Cardiac septum (tissue), 1 donor: ENCODE measurements at regions not wholly inside any gene's neighbourhood (a gene's known extent, or its start where the extent isn't known, plus 50 kb on each side); places are given as distances from the start of the nearest gene placed in this dataset.

ENCODE experiments used
- DNase-seq: peaks from one replicate; pipeline ENCODE4 v3.0.0-alpha.2; 2020; ENCODE audit warnings: low spot score
- intact Hi-C: fragments of 100-400 bp; cut with DNase I; formaldehyde crosslinking; loops from one replicate; pipeline ENCODE4 v1.14.0; 2022
- donor health status: DM: no; HTN: no; CAD: no.

DNA sequence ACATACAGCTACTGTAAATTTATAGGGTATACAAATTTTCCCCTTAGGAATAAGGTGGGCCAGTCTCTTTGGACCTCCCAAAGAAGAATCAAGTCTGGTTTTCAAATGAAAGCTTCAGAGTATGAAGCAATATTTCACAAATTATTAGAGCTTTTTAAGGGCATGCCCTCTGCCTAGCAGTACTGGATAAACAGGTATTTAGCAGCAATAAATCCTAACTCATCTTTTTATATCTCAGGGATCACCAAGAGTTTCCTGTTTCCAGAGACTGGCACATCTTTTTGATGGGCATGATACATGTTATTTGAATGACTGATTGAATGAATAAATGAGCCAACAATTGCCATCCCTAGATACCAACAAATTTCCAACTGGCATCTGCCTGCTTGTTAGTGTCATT, 190.4 kb downstream of the NRIP1 start:
- no peak for DNase-seq
- intact Hi-C loops: no loop called here

DNA sequence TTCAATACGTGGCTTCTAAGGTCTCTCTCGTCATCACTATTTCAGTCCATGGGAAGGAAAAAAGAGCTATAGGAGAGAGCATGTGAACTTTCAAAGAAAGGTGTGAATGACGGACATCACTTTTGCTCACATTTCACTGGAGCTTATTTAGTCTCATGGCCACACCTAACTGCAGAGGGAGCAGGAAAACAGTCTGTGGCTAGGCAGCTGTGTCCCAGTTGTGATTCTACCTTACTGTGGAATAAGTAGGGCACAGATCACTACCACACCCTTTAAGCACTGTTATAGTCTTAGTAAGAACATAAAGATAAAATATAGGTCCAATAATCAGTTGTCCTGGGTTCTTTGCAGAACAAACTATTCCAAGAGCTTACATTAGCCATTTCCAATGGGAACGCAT, 192.9 kb downstream of the NRIP1 start:
- intact Hi-C loops: no loop called here
- no peak for DNase-seq

DNA sequence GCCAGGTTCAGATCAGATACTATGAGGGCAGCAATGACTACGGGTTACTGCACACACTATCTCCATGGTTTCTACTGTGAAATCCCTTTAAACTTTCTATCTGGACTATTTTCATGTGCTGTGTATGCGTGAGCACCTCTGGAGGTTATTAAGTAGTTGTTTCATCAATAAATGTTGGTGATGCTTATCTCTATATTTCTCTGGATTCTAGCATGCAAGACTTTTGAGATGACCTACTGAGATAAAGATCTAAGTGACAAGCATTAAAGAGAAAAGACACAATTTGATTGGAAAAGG, 194.0 kb downstream of the NRIP1 start:
- DNase-seq: no peak
- intact Hi-C loops: no loop called here

DNA sequence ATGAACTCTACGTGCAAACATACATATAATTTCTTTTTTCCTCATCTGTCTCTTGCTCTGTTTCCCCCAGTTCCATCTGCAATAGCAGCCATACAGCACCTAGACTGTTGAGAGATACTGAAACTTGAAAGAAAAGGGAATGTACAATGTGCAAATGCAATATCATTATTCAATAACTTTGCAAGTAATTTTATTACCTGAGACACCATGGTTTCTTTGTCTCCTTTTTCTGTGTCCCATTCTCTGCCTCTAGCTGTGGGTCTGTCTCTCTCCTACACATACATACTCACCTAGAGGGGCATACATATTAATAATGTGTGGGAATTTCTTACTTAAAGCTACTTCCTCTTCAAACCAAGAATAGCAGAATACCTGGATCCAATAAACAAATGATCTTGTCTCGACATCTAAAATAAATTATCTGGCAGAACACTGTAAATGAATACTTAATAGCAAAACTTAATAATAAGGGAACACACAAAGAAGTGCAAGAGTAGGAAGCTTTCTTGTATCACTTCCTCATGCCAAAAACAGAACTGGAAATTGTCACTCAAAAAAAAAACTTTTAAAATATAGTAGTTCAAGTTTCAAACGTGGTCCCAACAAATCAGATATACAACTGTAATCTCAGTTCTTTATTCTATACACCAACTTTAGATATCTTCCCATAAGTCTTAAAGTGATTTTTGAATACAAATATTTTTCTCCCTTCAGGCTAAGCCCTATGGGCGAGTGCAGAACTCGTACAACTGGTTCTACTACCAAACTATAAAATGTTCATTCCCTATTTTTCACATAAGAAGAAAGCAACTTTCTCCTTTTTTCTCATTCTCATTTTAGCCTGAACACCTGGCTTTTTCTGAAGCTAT, 194.6 kb downstream of the NRIP1 start:
- DNase-seq: no peak
- intact Hi-C loops: loop anchor here (5.0 to 10.0 kb wide), 2 partner anchors 192 to 615 kb away; partner anchors contain the start of gene NRIP1

DNA sequence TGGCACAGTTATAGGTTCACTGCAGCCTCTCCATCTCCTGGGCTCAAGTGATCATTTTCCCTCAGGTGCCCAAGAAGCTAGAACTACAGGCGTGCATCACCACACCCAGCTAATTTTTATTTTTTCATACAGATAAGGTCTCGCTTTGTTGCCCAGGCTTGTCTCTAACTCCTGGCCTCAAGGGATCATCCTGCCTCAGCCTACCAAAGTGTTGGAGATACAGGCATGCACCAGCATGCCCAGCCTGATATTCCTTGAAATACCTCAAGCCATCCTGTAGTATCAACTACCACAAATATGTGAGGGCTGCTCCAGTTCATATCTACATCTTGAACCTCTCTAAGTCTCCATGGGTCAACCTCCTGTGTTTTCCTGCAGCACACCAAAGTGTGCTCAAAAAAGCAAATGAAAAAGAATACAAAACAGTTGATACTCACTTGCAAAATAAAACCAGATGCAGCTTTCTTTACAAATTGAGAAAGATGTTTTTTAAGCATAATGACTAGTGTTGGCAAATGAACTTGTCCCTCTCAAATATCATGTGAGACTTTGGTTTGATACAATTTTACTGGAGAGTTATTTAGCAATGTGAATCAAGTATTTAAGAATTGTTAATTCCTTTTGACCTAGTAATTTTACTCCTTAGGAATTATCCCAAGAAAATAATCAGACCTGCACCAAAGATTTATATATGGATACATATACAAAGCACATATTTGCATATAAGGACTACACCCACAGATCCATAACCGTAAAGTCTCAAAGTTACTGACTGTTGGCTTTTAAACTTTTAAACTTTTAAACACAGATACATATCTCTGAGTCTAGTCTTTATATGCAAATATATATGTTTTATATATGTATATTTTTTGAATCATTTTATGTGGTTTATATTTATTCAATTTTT, 197.7 kb downstream of the NRIP1 start:
- intact Hi-C loops: loop anchor here (5.0 to 10.0 kb wide), 2 partner anchors 195 to 612 kb away; partner anchors contain the start of gene NRIP1
- no peak for DNase-seq

DNA sequence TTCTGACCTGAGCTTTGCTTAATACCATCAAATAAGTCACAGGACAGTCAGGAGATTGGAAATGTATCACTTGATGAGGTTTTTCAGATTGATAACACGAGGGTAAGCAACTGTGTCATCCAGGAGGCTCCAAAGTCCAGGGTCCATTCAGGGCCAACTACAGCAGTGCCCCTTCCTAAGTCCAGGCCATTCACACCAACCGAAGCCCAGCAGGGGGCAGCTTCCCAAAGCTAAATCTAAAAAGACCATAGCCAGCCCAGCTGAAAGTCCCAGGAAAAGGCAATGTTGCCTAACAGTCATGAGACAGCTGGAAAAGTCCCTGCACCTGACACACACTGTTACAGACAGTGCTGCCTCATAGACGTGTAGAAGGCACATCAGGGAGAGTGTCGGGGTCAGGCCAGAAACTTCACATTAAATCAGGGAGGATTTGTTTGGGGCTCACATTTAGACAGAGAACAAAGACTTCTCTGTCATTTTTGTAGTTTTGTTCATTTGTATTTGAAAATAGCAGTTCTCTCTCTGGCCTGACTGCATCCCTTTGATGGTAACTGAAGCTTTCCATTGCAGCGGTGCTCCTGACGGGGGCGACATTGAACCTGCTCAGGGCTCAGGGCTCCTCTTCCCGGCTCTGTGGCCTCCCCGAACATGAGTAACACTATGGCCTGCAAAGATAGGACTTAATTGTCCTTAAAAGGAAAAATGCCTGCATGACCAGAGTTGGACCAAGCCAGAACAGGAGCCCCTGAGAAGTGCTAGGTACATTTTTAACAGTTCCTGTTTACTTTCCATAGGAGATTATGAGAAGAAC, 200.4 kb downstream of the NRIP1 start:
- peak; percentile 81 for DNase-seq
- intact Hi-C loops: loop anchor here (2.0 to 10.0 kb wide), 3 partner anchors 198 to 618 kb away; partner anchors contain the start of gene NRIP1

DNA sequence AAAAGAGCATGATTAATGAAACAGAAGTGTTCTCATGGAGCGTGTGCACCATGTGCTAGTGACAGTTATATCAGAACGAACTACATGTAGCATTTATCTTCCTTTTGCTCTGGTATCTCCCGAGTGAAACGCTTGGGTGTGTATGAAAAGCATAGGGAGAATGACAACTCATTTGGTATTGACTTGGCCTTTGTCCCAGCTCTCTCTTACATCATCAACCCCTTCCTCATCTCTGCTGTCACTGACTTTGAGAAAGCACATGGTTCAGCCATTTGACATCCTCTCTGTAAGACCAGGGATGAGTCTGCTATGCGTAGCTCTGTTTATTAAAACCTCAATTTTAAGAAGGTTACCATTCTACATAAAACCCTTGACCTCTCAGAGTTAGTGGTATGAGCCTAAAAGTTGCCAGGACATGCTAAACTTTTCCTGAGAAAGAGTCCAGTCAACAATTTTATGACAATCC, 201.0 kb downstream of the NRIP1 start:
- intact Hi-C loops: loop anchor here (2.0 to 10.0 kb wide), 2 partner anchors 609 to 619 kb away; no protein-coding TSS in a partner anchor
- no peak for DNase-seq

DNA sequence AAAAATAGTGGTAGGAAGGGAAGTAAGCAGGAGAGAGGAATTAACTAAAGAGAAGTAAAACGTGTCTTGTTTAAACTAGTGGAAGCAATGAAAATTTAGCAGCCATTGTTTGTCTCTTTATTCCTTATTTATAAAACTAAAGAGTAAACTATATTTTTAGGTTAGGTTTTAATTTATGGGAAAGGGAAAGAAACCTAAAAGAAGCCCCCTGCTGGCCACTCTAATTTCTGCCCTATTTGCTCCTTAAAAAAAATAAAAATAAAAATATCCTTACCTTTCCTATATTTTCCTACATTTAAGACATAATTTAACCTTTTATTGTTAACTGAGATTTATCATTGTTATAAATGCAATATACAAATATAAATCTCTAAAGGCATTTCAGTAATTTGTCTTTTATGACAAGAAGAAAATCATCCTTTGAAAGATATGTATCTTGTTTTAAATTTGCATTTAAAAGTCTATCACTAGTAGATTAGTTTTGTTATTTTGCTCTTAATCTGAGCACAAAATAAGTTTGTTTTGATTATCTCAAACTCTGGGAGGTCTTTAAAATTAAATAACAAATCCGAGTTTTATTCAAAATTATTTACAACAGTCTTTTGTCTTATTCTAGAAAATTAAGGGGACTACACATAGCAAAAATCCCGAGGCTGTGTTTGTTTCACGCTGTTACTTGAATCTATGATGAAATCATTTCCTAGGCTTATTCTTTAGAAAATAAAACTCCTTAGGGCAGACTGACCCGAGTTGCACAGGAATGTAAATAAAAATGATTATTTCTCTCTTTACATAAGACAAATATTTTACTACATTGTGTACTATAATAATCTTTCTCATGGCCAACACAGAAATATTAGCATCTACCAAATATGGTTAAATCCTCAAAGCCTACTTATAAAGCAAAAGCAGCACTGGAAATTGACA, 201.7 kb downstream of the NRIP1 start:
- DNase-seq: no peak
- intact Hi-C loops: loop anchor here (10.0 kb wide), 1 partner anchor 608 kb away; no protein-coding TSS in a partner anchor

DNA sequence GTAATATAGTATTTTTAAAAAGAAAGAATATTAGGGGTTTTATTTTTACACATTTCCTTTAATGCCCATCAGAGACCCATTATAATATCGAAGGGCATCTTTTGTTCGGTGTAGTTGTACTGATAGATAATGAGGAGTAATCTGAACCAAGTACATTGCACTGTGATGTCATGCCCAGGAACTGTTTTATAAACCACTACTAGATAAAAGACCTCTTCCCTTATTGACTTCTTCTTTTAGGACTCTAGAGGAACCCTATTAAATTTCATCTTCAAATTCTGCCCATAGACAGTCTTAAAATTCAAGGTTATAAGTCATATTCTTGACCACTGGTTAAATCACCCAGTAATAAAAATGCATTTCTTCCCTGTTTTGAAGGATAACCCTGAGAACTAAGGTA, 206.5 kb downstream of the NRIP1 start:
- no peak for DNase-seq
- intact Hi-C loops: no loop called here

DNA sequence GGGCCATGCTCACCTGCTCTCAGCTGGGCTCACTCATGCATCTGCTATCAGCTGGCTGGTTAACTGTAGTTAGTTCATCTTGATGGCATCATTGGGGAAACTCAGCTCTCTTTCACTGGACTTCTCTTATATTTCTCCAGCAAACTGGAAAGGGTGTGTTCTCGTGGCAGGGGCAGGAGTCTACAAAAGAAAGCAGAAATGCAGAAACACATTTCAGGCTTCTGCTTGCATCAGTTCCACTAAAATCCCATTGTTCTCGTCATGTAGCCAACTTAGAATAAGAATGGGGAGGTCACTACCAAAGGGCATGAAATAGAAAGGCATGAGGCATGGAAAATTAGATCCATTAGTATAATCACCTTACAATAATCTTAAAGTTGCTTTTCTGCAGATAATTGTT, 207.3 kb downstream of the NRIP1 start:
- no peak for DNase-seq
- intact Hi-C loops: no loop called here

DNA sequence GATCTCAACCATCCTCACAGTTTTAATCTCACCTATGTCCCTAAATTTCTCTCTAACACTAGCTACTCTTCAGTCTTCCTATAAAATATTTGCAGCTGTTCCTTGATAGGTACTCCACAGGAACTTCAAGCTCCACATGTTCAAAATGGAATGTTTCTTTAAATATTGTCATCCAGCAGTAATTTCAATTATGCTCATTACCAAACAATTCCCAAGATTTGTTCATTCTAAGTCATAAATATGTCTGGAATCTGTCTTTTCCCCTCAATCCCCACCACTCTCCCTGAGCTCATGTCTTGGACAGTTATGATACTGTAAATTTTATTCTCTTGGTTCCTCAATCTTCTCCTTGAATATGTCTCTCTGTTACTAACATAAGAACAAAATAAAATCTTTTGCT, 214.4 kb downstream of the NRIP1 start:
- no peak for DNase-seq
- intact Hi-C loops: no loop called here

DNA sequence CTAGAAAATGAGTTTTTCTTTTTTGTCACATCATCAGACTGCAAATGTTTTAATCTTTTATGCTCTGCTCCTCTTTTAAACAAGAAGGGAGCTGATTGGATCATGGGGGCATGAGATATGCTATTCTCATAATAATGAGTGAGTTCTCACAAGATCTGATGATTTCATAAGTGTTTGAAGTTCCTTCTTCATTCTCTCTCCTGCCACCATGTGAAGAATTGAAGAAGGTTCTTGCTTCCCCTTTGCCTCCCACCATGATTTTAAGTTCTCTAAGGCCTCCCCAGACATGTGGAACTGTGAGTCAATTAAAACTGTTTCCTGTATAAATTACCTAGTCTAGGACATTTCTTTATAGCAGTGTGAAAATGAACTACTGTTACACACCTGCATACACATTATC, 218.2 kb downstream of the NRIP1 start:
- DNase-seq: no peak
- intact Hi-C loops: no loop called here

DNA sequence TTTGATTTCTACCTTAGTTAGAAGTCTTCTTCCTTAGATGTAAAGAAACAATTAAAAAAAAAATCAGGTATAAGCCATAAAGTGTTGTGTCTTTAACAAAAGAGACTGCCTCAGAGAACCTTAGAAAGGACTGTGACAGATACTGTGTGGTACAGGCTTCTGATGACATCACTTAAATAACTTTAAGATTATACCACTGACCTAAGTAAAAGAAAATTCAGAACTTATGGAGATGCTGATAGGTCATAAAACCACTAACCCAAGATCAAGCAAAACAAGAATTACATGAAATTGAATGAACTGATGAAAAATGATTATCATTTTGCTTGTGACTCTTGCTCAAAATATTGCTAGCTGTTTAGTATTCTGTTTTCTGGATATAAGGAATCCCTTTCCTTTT, 220.8 kb downstream of the NRIP1 start:
- no peak for DNase-seq
- intact Hi-C loops: no loop called here

DNA sequence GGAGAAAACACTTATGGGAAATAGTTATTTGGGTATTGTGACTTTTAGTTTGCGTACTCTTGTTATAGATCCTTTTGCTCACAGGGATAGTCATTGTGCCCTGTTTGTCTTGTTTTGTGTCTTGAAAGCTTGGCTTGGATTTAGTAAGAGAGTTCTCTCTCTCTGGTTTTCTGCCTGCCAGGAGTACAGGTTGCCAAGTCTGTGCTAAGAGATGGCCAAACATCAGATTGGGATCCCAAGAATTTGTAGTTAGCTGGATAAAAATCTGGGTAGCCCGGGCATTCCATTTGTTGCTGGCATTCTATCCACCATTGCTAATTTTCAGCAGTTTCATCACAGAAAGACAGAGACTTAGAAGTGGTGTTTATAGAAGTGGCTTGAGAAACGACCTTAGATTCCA, 222.2 kb downstream of the NRIP1 start:
- DNase-seq: no peak
- intact Hi-C loops: no loop called here

DNA sequence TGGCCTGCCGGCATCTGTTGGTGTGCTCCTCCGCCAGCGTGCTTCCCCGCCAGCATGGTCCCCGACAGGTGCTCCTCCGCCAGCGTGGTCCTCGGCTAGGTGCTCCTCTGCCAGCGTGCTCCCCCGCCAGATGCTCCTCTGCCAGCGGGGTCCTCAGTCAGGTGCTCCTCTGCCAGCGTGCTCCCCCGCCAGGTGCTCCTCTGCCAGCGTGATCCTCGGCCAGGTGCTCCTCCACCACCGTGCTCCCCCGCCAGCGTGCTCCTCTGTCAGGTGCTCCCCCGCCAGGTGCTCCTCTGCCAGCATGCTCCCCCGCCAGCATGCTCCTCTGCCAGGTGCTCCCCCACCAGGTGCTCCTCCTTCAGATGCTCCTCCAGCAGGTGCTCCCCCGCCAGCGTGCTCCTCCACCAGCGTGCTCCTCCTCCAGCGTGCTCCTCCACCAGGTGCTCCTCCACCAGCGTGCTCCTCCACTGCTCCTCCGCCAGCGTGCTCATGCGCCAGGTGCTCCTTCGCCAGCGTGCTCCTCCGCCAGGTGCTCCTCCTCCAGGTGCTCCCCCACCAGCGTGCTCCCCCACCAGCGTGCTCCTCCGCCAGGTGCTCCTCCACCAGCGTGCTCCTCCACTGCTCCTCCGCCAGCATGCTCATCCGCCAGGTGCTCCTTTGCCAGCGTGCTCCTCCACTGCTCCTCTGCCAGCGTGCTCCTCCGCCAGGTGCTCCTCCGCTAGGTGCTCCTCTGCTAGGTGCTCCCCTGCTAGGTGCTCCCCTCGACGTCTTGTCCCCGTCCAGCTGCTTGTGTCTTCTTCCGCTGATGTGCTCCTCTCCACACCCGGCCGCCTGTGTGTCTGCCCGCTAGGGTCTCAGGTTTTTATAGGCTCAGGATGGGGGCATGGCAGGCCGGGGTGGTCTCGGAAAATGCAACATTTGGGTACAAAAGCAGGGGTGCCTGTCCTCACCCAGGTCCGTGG, 223.0 kb downstream of the NRIP1 start:
- intact Hi-C loops: no loop called here
- no peak for DNase-seq

DNA sequence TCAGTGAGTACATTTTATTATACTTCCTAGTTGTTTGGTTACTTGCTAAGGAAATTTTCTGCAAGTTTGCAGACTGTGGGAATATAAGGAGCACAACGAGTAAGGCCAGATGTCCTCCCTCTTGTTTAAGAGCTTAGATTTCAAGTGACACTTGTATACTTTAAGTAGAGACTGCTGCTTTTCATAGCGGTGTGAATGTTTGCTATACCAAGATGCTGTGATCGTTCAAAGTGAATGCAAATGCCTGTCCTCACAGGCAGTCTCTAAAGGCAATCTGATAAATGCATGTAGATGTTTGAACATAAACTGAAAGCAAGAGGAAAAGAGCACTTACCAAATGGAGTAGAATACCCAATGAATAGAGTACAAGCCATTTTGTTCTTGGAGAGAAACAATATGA, 226.4 kb downstream of the NRIP1 start:
- intact Hi-C loops: no loop called here
- DNase-seq: no peak

DNA sequence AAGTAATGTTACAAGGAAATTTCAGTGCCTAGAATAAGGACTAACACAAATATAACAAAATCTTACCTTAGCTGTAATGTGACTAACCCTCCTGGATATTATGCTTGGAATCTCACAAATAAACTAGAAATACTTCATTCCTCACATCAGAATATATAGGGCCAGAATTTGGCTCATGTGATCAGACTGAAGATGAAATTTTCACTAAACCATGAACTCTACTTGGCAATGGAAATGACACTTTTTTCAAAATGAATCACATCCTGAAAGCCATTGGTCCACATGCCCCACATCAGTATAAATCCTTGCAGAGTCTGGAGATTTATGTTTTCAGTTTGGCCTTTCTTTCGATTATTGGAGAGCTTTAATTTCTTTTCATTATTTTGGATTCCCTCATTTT, 227.8 kb downstream of the NRIP1 start:
- no peak for DNase-seq

More for the DNA sequence above, 227.8 kb downstream of the NRIP1 start:
- intact Hi-C loops: no loop called here
